HG02678 (cell line): ENCODE measurements at regions not wholly inside any gene's neighbourhood (a gene's known extent, or its start where the extent isn't known, plus 50 kb on each side); places are given as distances from the start of the nearest gene placed in this dataset.

Source experiments
- ATAC-seq: cut with Tn5 transposase; IDR thresholded peaks from one replicate; pipeline ENCODE4 v1.9.1; 2021; ENCODE audit warnings: mild to moderate bottlenecking, moderate library complexity; ENCODE audit not compliant: unreplicated experiment

DNA sequence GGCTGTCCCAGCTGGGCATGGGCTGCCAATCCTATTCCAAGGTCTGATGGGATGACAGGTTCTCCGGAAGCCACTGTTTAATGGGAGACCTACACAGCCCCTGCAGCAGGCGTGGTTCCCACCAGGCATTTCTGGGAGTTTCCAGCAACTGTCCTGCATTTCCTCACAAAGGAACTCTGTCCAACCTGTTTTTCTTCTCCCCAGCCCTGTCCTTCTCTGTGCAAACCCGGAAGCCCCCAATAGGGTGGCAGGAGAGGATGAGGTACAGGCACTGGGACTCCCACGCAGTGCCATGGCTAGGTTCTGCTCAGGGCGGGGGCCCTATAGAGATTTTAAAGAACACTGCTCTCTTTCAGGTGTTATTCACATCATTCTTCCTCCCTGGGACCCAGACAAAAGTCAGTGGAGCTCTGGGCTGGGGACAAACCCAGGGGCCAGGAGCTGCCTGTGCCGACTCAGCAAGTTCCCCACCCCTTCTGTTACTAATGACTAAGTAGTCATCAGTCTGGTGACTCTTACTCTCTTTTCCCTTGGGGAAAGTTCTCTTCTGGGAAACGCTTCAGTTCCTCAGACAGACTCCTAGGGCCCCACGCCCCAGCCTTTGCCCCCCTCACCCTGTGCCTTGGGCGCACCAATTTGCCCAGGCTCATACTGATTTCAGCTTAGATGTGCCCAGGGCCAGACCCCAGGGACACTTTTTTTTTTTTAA is 97.7 kb downstream of the CD47 start:
- no peak for ATAC-seq

DNA sequence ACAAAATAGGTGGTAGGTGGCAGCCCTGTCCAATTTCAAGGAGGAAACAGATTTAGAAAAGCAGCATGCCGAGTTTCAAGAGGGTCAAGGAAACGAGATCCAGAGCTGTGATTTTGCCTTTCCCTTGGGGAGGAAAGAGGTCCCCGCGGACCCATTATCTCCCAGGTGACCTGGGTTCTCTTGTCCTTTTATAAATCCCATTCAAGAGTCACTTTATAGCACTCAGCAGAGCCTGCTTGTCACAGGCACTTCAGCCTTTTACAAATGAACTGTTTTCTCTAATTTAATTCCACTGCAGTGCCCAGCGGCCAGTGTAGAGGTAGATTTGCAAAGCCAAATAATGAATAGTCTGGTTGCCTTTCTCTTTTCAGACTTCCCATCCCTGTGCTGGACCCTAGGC is 99.9 kb downstream of the CD47 start:
- ATAC-seq, result no peak

DNA sequence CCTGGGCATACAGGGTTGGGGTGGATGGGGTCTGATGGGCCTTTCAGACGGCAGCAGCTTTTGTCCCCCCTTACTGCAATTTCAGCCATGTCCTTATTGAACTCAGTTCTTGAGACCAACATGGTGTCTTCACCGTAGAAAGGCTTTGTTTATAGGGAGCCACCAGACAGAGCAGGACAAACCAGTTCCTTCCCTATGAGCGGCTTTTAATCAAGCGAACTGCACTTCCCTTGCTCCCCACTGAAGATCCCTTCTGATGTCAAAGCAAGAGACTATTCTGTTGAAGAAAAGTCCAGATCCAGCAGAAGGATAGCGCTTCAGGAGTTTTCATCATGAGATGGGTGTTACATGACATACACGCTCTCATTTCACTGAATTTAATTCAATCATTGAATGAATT is 100.4 kb downstream of the CD47 start:
- ATAC-seq, result no peak

DNA sequence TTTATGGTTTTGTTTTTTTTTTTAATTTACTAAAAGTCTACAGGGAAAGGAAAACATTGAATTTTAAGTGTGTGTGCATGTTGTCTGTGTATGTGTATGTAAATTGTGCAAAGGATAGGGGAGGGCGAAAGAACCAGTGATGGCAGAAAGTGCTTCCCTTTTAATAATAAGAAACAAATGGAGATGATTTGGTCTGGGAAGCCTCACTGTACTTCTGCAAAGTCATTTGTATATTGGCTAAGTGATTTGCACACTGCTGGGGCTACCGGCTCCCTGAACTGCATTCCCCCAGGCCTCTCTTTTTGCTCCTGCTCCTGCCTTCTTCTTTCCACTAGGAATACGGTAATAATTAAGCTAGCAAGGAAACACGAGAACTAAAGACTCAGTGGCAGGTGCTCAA is 101.2 kb downstream of the CD47 start:
- ATAC-seq, result no peak

- ATAC-seq, result no peak
These were observed 102.2 kb downstream of the CD47 start for GRCh38 chr3:107988460-107989175.

- no peak for ATAC-seq
These were observed 103.5 kb downstream of the CD47 start for GRCh38 chr3:107987036-107987939.

GRCh38 chr3:107986505-107986904 is 104.3 kb downstream of the CD47 start:
- no peak for ATAC-seq

GRCh38 chr3:107985496-107985895 is 105.3 kb downstream of the CD47 start:
- peak; percentile 97 for ATAC-seq

- no peak for ATAC-seq
These were observed 107.6 kb downstream of the CD47 start for GRCh38 chr3:107983247-107983646.

- ATAC-seq, result no peak
These were observed 108.7 kb downstream of the CD47 start for GRCh38 chr3:107982165-107982564.

DNA sequence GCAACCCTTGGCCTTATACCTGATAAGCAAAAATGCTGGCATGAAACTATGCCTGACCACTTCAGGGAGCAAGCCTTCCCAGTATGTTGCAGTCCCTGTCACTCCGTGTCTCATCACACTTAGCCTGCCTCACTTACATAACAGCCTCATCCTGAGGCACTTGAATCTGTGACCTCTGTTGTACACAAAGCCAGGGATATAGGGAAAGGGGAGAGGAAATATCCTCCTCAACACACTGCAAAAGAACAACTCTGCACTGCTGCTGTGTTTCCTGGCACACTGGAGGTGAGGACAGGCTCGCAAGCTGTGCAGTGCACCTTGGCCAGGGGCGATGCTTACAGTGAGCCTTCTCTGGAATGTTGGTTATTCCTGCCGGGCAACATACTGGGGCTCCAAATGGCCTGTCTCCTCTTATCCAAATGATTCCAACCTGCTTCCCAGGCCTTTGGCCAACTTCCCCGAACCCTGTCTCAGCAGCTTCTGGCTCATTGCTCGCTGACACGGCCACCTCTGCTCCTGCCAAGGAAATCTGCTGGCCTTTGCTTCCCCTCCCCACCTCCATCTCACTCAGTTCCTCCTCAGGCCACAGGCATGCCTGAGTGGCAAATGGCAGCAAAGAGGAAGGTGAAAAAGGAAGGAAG is 109.2 kb downstream of the CD47 start:
- ATAC-seq, result no peak

DNA sequence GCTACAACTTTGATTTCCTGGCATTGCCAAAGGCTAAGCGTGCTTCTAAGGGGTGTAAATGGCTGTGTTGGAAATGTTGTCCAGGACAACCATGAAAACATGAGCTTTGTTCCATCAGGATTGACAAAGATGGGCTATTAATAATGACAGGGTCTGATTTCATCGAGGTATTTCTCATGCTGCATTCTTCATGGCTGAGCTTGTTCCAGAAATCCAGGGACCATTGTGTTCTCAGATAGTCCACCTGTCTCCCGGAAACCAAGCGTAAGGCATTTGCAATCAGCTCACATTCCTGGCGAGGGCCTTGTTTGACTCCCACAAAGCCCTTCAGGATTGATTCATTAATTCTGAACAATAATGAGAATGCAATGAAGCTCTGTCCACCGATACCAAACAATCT is 111.3 kb downstream of the CD47 start:
- no peak for ATAC-seq

- no peak for ATAC-seq
These were observed 112.4 kb downstream of the CD47 start for GRCh38 chr3:107978131-107979055.

DNA sequence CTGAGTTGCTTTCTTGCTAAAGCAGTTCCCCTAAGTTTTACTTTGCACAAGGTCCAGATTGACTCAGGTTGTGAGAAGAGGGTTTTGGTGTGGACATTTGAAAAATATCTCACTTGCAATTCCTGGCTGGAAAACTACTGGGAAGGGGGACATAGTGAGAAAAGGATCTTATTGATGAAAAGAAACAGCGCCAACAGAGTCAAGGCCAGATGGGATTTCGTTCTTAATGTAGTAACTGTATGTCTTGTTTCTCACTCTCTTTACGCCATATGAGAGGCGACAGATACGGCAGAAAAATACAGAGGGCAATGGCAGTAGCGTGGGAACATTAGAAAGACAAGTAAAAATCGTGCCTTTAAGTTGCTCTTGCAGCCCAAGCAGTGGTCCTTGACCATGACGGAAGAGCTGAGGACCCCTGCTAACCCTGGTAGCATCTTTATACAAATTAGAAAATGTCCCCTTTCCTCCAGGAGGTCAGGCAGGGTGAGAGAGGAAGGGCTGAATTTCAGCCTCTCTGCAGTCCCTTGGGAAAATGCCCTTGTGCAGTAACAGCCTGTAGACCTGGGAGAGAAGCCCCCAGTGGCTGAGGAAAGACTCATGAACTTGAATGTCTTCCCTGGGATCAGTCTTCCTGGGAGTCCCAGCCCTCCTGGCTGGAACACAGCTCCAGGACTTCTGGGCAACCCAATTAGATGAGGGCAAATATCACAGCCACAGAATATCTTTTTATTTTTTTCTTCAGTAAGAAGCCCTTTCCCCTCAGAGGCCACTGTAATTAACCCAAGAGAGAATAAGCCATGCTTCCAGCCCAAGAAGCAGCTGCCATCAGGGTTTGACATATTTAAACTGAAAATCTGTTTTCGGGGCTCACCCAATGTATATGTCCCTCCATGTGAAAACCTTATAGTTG is 113.4 kb downstream of the CD47 start:
- ATAC-seq, result no peak

DNA sequence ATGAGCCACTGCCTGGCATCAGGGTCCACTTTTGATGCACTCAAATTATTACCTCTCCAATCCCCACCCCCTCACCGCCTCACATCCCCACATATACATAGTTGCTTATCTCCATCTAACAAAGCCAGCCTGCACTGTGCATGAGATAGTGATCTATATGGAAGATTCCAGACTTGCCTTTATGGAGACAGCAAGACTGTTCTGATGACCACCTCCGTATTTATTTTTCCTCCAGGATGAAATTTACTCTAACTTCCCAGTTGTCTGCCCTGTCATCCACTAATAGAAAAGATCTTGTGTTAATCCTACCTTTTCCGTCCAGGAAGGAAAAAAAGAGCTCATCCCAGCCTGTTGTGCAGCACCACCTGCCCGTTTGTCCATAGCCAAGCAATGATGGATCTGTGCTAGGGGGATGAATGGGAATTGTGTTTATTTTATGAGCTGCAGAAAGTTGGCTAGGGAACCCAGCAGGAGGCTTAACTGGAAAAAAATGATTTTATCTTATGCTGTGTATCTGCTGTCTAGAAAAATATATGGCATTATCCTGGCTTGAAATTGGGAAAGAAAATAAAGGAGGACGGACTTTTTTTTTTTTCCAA is 114.5 kb downstream of the CD47 start:
- no peak for ATAC-seq

DNA sequence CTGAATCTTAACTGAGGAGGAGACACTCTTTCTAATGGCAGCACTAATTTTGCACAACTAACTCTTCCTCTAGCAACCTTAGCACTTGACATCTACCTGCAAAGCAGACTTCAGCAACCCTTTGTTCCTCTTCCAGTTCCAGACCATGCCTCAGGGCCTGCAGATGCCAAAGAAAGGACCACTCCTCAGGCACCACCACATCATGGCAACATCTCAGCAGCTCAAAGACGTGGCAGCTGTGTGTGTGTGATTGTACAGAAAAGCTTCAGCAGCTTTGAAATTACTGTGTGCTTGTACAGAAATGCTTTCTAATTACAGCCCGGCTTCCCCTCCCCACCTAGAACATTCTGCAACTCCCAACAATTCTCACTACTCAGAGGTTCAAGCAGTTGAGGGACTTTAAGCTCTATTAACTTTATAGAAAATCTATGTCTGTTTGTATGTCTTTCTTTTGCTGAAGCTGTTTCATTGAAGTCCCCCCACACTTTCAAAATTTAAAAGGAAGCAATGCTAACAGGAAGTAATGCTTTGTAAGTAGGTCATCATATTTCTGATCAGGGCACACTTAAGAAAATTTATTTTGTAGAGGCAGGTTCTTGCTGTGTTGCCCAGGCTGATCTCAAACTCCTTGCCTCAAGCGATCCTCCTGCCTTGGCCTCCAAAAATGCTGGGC is 115.2 kb downstream of the CD47 start:
- no peak for ATAC-seq

DNA sequence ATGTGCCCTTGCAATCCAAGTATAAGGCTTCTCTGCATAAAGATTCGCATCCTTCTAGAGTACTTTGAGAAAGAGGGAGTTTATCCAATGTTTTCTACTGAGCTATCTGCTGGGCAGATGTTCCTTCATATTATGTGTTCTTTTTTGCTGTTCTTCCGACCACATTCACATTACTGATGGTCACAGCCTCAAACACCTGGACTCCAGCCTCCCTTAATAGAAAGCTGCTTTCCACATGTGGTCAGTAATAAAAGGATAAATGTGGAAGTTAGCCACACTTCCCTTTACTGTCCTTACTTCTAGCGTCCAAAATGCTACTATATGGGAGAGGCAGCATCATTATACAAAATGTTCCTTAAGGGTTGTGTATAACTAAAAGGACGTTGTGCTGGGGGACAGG is 116.9 kb downstream of the CD47 start:
- no peak for ATAC-seq

DNA sequence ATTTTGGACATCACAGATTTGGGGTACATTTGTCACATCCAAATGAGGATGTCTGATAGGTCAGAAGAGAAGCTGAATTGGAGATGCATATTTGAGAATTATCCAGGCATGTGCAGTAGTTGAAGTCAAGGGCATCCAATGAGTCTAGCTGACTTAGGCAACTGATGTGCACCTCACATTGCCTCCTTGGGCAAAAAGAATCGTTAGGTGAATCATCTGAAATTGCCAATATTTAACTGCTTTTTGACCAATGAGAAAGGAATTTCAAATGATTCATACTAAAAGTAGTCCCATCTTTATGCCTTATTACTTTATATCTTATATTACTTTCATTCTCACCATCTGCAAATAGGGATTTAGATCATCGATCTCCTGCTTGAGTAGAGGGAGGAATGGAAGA is 117.7 kb downstream of the CD47 start:
- ATAC-seq, result no peak
